Left renal pelvis (tissue), 4 donors: ENCODE measurements at regions not wholly inside any gene's neighbourhood (a gene's known extent, or its start where the extent isn't known, plus 50 kb on each side); places are given as distances from the start of the nearest gene placed in this dataset.

Source experiments
- DNase-seq, 4 donors: peaks; one replicate each; pipeline ENCODE4 v3.0.0-alpha.2; 2013; ENCODE audit warnings: low read depth in 4 of 4, low spot score in 3 of 4

GRCh38 chr4:11534623-11535302, 106.1 kb upstream of the HS3ST1 start:
- no peak for DNase-seq

GRCh38 chr4:11532138-11532537, 103.4 kb upstream of the HS3ST1 start:
- no peak for DNase-seq

- DNase-seq, result no peak
Observed at GRCh38 chr4:11529625-11530201, 101.0 kb upstream of the HS3ST1 start.

- no peak for DNase-seq
Observed at GRCh38 chr4:11525085-11525484, 96.4 kb upstream of the HS3ST1 start.

GRCh38 chr4:11518754-11519153, 90.1 kb upstream of the HS3ST1 start:
- no peak for DNase-seq

GRCh38 chr4:11514779-11515419, 86.2 kb upstream of the HS3ST1 start:
- DNase-seq, result no peak

GRCh38 chr4:11514003-11514402, 85.3 kb upstream of the HS3ST1 start:
- DNase-seq, result no peak

GRCh38 chr4:11512871-11513270, 84.2 kb upstream of the HS3ST1 start:
- no peak for DNase-seq

GRCh38 chr4:11511321-11511720, 82.6 kb upstream of the HS3ST1 start:
- DNase-seq, result no peak

GRCh38 chr4:11507920-11508319, 79.2 kb upstream of the HS3ST1 start:
- DNase-seq, result no peak

- no peak for DNase-seq
Observed at GRCh38 chr4:11506194-11506593, 77.5 kb upstream of the HS3ST1 start.

- no peak for DNase-seq
Observed at GRCh38 chr4:11505221-11505971, 76.7 kb upstream of the HS3ST1 start.

- no peak for DNase-seq
Observed at GRCh38 chr4:11503166-11503565, 74.5 kb upstream of the HS3ST1 start.

GRCh38 chr4:11497972-11498371, 69.3 kb upstream of the HS3ST1 start:
- DNase-seq, result no peak

- no peak for DNase-seq
Observed at GRCh38 chr4:11497212-11497806, 68.6 kb upstream of the HS3ST1 start.

GRCh38 chr4:11496351-11496829, 67.7 kb upstream of the HS3ST1 start:
- no peak for DNase-seq

- no peak for DNase-seq
Observed at GRCh38 chr4:11495818-11496217, 67.1 kb upstream of the HS3ST1 start.

GRCh38 chr4:11495291-11495690, 66.6 kb upstream of the HS3ST1 start:
- DNase-seq, result no peak

GRCh38 chr4:11494232-11494631, 65.5 kb upstream of the HS3ST1 start:
- DNase-seq, result no peak

GRCh38 chr4:11489453-11490083, 60.9 kb upstream of the HS3ST1 start:
- no peak for DNase-seq
